ENCODE measurements at regions not wholly inside any gene's neighbourhood (a gene's known extent, or its start where the extent isn't known, plus 50 kb on each side); places are given as distances from the start of the nearest gene placed in this dataset.

GRCh38 chr7:52064493-52064892 lies 747.9 kb upstream of the COBL start:
- TF ChIP-seq, protein P1, sequence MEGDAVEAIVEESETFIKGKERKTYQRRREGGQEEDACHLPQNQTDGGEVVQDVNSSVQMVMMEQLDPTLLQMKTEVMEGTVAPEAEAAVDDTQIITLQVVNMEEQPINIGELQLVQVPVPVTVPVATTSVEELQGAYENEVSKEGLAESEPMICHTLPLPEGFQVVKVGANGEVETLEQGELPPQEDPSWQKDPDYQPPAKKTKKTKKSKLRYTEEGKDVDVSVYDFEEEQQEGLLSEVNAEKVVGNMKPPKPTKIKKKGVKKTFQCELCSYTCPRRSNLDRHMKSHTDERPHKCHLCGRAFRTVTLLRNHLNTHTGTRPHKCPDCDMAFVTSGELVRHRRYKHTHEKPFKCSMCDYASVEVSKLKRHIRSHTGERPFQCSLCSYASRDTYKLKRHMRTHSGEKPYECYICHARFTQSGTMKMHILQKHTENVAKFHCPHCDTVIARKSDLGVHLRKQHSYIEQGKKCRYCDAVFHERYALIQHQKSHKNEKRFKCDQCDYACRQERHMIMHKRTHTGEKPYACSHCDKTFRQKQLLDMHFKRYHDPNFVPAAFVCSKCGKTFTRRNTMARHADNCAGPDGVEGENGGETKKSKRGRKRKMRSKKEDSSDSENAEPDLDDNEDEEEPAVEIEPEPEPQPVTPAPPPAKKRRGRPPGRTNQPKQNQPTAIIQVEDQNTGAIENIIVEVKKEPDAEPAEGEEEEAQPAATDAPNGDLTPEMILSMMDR (IDR thresholded peaks at IDR 0.05), result no peak
- TF ChIP-seq POLR2A (IDR thresholded peaks at IDR 0.05), result no peak
